Esophagus muscularis mucosa (tissue), 4 donors: ENCODE measurements at regions not wholly inside any gene's neighbourhood (a gene's known extent, or its start where the extent isn't known, plus 50 kb on each side); places are given as distances from the start of the nearest gene placed in this dataset.
"Not testable (repeated sequence)": the region's sequence is repeated elsewhere in the genome, so short reads cannot be mapped to it uniquely, and the experiment has no call there.

Source experiments
- DNase-seq: peaks from one replicate; pipeline ENCODE4 v3.0.0-alpha.2; 2017; ENCODE audit errors: extremely low spot score
- H3K27ac ChIP-seq, 4 donors: fragments of 200-600 bp; sonication (generic); replicated peaks in 1 of 4; 1 replicate in 3 of 4; 2 replicates in 1 of 4; pipeline ENCODE4 v1.5.1; 2016 to 2019; ENCODE audit warnings: mild to moderate bottlenecking in 1 of 4
- H3K27me3 ChIP-seq, 4 donors: fragments of 200-600 bp; sonication (generic); one replicate each; pipeline versions ENCODE4 v1.5.1 to v1.6.0; 2016 to 2019
- H3K36me3 ChIP-seq, 4 donors: fragments of 200-600 bp; sonication (generic); one replicate each; pipeline ENCODE4 v1.5.1; 2016 to 2019
- H3K4me1 ChIP-seq, 4 donors: fragments of 200-600 bp; sonication (generic); one replicate each; pipeline ENCODE4 v1.5.1; 2016 to 2019
- H3K4me3 ChIP-seq, 4 donors: fragments of 200-600 bp; sonication (generic); 1 replicate in 2 of 4; 2 replicates in 2 of 4; pipeline ENCODE4 v1.5.1; 2016 to 2019; ENCODE audit warnings: mild to moderate bottlenecking in 4 of 4, moderate library complexity in 1 of 4
- H3K9me3 ChIP-seq, 4 donors: fragments of 200-600 bp; sonication (generic); 1 replicate in 3 of 4; 2 replicates in 1 of 4; pipeline ENCODE4 v1.5.1; 2016 to 2019
- EP300 ChIP-seq: sonication (generic); formaldehyde crosslinking; IDR thresholded peaks from one replicate; pipeline ENCODE4 v1.6.1; 2017; ENCODE audit warnings: antibody characterized with exemption
- POLR2A ChIP-seq: fragments of 450-650 bp; IDR thresholded peaks from one replicate; pipeline ENCODE4 v1.6.1; 2017; ENCODE audit warnings: antibody characterized with exemption, moderate library complexity, mild to moderate bottlenecking, low read depth
- POLR2AphosphoS5 ChIP-seq, 2 donors: sonication (generic); formaldehyde crosslinking; IDR thresholded peaks; one replicate each; pipeline ENCODE4 v1.6.1; 2017; ENCODE audit warnings: antibody characterized with exemption in 2 of 2
- WGBS: methylation state at CpG from one replicate; pipeline ENCODE4 v1.1.5; 2018; 5-methylcytosine and 5-hydroxymethylcytosine counted together
- intact Hi-C: fragments of 100-400 bp; cut with DNase I; formaldehyde crosslinking; loops from one replicate; pipeline ENCODE4 v1.15.1; 2023
- TF ChIP-seq, protein P1 (sequence below), 3 experiments: fragments of 200-600 bp in 2 of 3; fragments of 450-650 bp in 1 of 3; sonication (generic) in 2 of 3; IDR thresholded peaks; one replicate each; pipeline ENCODE4 v1.5.1; 2017 to 2019; ENCODE audit warnings: antibody characterized with exemption in 3 of 3, mild to moderate bottlenecking in 2 of 3, moderate library complexity in 1 of 3

DNA sequence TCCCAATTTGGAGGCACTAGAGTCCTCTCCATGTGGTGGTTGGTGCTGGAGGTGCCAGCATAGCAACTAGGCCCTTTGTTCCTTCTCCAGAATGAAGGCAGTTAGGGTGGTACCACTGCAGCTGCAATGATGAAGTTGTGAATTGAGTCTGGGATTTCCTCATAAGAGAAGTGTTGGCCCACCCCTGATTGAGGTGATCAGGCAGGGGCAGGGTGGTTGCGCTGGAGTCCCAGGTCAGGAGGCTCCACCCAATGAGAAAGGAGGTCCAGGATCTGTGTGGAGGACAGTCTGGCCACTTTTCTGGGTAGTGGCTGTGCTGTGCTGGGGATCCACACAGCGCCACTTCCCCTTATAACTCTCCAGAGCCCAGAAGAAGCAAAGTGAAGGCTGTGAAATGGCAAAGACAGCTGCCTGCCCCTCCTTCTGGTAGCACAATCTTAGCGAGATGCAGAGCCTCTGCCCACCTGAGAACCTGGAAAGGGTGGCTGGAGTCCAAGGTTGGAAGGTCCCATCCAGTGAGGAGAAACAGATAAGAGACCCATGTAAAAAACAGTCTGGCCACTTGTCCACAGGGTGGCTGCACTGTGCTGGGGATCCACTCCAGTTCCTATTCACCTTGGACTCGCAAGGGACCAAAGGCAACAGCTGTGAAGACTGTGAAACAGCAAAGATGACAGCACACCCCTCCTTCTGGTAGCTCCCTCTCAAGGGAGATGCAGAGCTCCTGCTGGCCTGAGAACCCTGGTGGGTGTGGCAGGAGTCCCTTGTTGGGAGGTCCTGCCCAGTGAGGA is 124.6 kb downstream of the RRAGB start:
- intact Hi-C loops, result no loop called here
- DNase-seq, result peak; percentile 57
- H3K27me3 ChIP-seq, result no peaks in the 10 kb centered on the region
- TF ChIP-seq POLR2A (no peak), EP300 (no peak), POLR2AphosphoS5 (IDR thresholded peaks at IDR 0.05) (no peak)
- TF ChIP-seq, protein P1, sequence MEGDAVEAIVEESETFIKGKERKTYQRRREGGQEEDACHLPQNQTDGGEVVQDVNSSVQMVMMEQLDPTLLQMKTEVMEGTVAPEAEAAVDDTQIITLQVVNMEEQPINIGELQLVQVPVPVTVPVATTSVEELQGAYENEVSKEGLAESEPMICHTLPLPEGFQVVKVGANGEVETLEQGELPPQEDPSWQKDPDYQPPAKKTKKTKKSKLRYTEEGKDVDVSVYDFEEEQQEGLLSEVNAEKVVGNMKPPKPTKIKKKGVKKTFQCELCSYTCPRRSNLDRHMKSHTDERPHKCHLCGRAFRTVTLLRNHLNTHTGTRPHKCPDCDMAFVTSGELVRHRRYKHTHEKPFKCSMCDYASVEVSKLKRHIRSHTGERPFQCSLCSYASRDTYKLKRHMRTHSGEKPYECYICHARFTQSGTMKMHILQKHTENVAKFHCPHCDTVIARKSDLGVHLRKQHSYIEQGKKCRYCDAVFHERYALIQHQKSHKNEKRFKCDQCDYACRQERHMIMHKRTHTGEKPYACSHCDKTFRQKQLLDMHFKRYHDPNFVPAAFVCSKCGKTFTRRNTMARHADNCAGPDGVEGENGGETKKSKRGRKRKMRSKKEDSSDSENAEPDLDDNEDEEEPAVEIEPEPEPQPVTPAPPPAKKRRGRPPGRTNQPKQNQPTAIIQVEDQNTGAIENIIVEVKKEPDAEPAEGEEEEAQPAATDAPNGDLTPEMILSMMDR (IDR thresholded peaks at IDR 0.05), result no peak
- no peak overlapping the region for H3K4me3 ChIP-seq
- peaks cover 0 to 4% (median 0%) of the 10 kb centered on the region in 4 donors for H3K9me3 ChIP-seq
- no peaks in the 10 kb centered on the region for H3K36me3 ChIP-seq
- WGBS, result 42% methylated on average over 2 of the region's 4 CpGs
- H3K27ac ChIP-seq, result no peak overlapping the region
- H3K4me1 ChIP-seq, result no peaks in the 10 kb centered on the region

- DNase-seq, H3K9me3 ChIP-seq, H3K36me3 ChIP-seq, H3K27ac ChIP-seq, intact Hi-C loops, H3K4me3 ChIP-seq, H3K4me1 ChIP-seq, H3K27me3 ChIP-seq: not testable (repeated sequence)
- 49% methylated on average over 4 of the region's 4 CpGs for WGBS
Measured at GRCh38 chrX:55866779-55867178, 149.2 kb downstream of the RRAGB start.

GRCh38 chrX:55867181-55867651 is 149.7 kb downstream of the RRAGB start:
- no peak overlapping the region for H3K4me3 ChIP-seq
- H3K27ac ChIP-seq, result no peak overlapping the region
- WGBS, result 47% methylated on average over 1 of the region's 1 CpG
- H3K36me3 ChIP-seq, result no peaks in the 10 kb centered on the region
- TF ChIP-seq POLR2AphosphoS5 (IDR thresholded peaks at IDR 0.05) (no peak), EP300 (no peak), POLR2A (no peak)
- TF ChIP-seq, protein P1 (IDR thresholded peaks at IDR 0.05), result no peak
- no peaks in the 10 kb centered on the region for H3K9me3 ChIP-seq
- no peaks in the 10 kb centered on the region for H3K4me1 ChIP-seq
- intact Hi-C loops, result no loop called here
- DNase-seq, result no peak
- H3K27me3 ChIP-seq, result no peaks in the 10 kb centered on the region

GRCh38 chrX:55867708-55868107 is 150.2 kb downstream of the RRAGB start:
- H3K36me3 ChIP-seq, result no peaks in the 10 kb centered on the region
- 64% methylated on average over 1 of the region's 1 CpG for WGBS
- no peak overlapping the region for H3K4me3 ChIP-seq
- no peak for DNase-seq
- no peak for TF ChIP-seq POLR2A
- TF ChIP-seq POLR2AphosphoS5 (IDR thresholded peaks at IDR 0.05), result no peak
- TF ChIP-seq, protein P1 (IDR thresholded peaks at IDR 0.05), result no peak
- no peak for TF ChIP-seq EP300
- H3K27ac ChIP-seq, result no peak overlapping the region
- no peaks in the 10 kb centered on the region for H3K9me3 ChIP-seq
- H3K27me3 ChIP-seq, result no peaks in the 10 kb centered on the region
- no peaks in the 10 kb centered on the region for H3K4me1 ChIP-seq
- intact Hi-C loops, result no loop called here

- H3K4me3 ChIP-seq, result no peak overlapping the region
- no peak overlapping the region for H3K27ac ChIP-seq
- TF ChIP-seq EP300, result no peak
- no peaks in the 10 kb centered on the region for H3K36me3 ChIP-seq
- H3K4me1 ChIP-seq, result no peaks in the 10 kb centered on the region
- H3K27me3 ChIP-seq, result no peaks in the 10 kb centered on the region
- intact Hi-C loops, result no loop called here
- no peak for DNase-seq
- peaks cover 0 to 4% (median 0%) of the 10 kb centered on the region in 4 donors for H3K9me3 ChIP-seq
Measured at GRCh38 chrX:55874807-55875206, 157.3 kb downstream of the RRAGB start.

DNA sequence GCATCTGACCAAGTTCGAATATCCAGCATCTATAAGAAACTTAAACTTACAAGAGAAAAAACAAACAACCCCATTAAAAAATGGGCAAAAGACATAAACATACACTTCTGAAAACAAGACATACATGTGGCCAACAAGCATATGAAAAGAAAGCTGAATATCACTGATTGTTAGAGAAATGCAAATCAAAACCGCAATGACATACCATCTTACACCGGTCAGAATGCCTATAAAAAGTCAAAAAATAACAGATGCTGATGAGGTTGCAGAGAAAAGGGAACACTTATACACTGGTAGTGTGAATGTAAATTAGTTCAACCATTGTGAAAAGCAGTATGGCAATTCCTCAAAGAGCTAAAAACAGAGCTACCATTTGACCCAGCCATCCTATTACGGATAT is 166.0 kb downstream of the RRAGB start:
- H3K4me3 ChIP-seq, DNase-seq, H3K27ac ChIP-seq, intact Hi-C loops, H3K36me3 ChIP-seq, H3K27me3 ChIP-seq, H3K4me1 ChIP-seq: not testable (repeated sequence)
- WGBS, result 82% methylated on average over 4 of the region's 4 CpGs
- peaks cover 0 to 15% (median 0%) of the 10 kb centered on the region in 4 donors for H3K9me3 ChIP-seq
